OCI-LY3 (cell line): ENCODE measurements at regions not wholly inside any gene's neighbourhood (a gene's known extent, or its start where the extent isn't known, plus 50 kb on each side); places are given as distances from the start of the nearest gene placed in this dataset.

ENCODE experiments used
- H2AFZ ChIP-seq: fragments of 200-600, 300-600 bp; shearing (Covaris generic); 2 replicates; pipeline ENCODE4 v1.6.0; 2014; ENCODE audit warnings: antibody characterized with exemption, low read depth, low read length
- H3K27ac ChIP-seq: fragments of 200-600, 300-600 bp; sonication (generic); 2 replicates; pipeline ENCODE4 v1.5.1; 2014; ENCODE audit warnings: mild to moderate bottlenecking, low read length, moderate library complexity, mixed read lengths
- H3K27me3 ChIP-seq: fragments of 200-600, 300-600 bp; sonication (generic); 2 replicates; pipeline ENCODE4 v1.6.1; 2014; ENCODE audit warnings: low read depth, low read length, mixed read lengths
- H3K36me3 ChIP-seq: fragments of 200-600, 300-600 bp; sonication (generic); replicated peaks from 2 replicates; pipeline ENCODE3; 2014; ENCODE audit warnings: low read depth, low read length, mixed read lengths
- H3K4me1 ChIP-seq: fragments of 300-600, 200-600 bp; sonication (generic); 2 replicates; pipeline ENCODE4 v1.6.1; 2014; ENCODE audit warnings: low read length, mixed read lengths
- H3K4me2 ChIP-seq: fragments of 200-600, 300-600 bp; sonication (generic); 2 replicates; pipeline ENCODE4 v1.6.1; 2014; ENCODE audit warnings: low read length, mixed read lengths
- H3K4me3 ChIP-seq: fragments of 300-600, 200-600 bp; sonication (generic); 2 replicates; pipeline ENCODE4 v1.5.1; 2014; ENCODE audit warnings: antibody characterized with exemption, mild to moderate bottlenecking, low read length, moderate library complexity
- H3K79me2 ChIP-seq: fragments of 300-600, 200-600 bp; shearing (Covaris generic); 2 replicates; pipeline ENCODE4 v1.6.1; 2014; ENCODE audit warnings: mild to moderate bottlenecking, low read length, mixed read lengths
- H3K9ac ChIP-seq: fragments of 300-600, 200-600 bp; shearing (Covaris generic); 2 replicates; pipeline ENCODE4 v1.6.0; 2014; ENCODE audit warnings: mild to moderate bottlenecking, low read length, moderate library complexity
- H3K9me3 ChIP-seq: fragments of 200-600, 300-600 bp; shearing (Covaris generic); 2 replicates; pipeline ENCODE4 v1.6.1; 2014; ENCODE audit warnings: low read length, mixed read lengths; ENCODE audit not compliant: insufficient read depth
- H4K20me1 ChIP-seq: fragments of 200-600, 300-600 bp; sonication (generic); 2 replicates; pipeline ENCODE4 v1.6.1; 2016; ENCODE audit warnings: low read length, mixed read lengths; ENCODE audit not compliant: insufficient read depth
- EZH2phosphoT487 ChIP-seq: fragments of 200-600 bp; shearing (Covaris generic); IDR thresholded peaks from 2 replicates; pipeline ENCODE4 v1.6.1; 2018; ENCODE audit warnings: antibody characterized with exemption, mixed run types, low read depth
- TF ChIP-seq, protein P1 (sequence below): fragments of 200-600, 300-600 bp; sonication (generic); IDR thresholded peaks from 2 replicates; pipeline ENCODE4 v1.5.1; 2014; ENCODE audit warnings: antibody characterized with exemption, low read length, low read depth

DNA sequence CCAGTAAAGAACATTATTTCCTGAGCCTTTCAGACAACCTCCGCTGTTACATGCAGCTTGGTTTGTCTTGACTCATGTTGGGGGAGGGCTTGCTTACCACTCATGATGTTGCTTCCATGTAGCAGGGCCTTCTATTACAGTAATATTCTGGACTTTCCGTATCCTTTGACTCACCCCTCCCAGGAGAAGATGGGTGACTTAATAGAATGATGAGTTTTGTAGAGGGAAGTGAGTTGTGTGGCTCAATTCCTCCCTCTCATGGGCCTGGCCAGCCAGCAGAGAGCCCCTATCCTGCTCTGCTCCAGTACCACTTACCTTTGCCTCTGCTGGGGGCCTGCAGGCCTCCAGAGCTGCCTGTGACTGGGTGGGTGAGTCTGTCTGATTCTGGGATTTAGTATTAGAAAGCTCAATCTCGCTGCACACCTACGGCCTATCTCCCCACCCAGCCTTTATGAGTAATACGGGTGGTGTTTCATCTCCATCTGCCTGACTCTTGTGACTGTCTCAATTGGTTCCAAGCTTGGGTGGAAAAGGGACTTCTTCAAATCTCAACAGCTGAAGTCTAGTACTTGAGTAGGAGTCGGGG lies 52.6 kb upstream of the KLF9 start:
- Histone ChIP-seq H2AFZ (no peak overlapping the region), H3K4me1 (peaks cover 11% of the 10 kb centered on the region), H3K79me2 (no peaks in the 10 kb centered on the region), H3K27ac (no peak overlapping the region), H3K9me3 (no peaks in the 10 kb centered on the region), H3K36me3 (no peaks in the 10 kb centered on the region), H3K4me3 (no peak overlapping the region), H4K20me1 (no peaks in the 10 kb centered on the region), H3K9ac (no peak overlapping the region), H3K4me2 (no peak overlapping the region), H3K27me3 (0 out of 2 replicates have a peak, but pooled peaks cover 4% of the 10 kb centered on the region)
- TF ChIP-seq EZH2phosphoT487: no peak
- TF ChIP-seq, protein P1, sequence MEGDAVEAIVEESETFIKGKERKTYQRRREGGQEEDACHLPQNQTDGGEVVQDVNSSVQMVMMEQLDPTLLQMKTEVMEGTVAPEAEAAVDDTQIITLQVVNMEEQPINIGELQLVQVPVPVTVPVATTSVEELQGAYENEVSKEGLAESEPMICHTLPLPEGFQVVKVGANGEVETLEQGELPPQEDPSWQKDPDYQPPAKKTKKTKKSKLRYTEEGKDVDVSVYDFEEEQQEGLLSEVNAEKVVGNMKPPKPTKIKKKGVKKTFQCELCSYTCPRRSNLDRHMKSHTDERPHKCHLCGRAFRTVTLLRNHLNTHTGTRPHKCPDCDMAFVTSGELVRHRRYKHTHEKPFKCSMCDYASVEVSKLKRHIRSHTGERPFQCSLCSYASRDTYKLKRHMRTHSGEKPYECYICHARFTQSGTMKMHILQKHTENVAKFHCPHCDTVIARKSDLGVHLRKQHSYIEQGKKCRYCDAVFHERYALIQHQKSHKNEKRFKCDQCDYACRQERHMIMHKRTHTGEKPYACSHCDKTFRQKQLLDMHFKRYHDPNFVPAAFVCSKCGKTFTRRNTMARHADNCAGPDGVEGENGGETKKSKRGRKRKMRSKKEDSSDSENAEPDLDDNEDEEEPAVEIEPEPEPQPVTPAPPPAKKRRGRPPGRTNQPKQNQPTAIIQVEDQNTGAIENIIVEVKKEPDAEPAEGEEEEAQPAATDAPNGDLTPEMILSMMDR: no peak

DNA sequence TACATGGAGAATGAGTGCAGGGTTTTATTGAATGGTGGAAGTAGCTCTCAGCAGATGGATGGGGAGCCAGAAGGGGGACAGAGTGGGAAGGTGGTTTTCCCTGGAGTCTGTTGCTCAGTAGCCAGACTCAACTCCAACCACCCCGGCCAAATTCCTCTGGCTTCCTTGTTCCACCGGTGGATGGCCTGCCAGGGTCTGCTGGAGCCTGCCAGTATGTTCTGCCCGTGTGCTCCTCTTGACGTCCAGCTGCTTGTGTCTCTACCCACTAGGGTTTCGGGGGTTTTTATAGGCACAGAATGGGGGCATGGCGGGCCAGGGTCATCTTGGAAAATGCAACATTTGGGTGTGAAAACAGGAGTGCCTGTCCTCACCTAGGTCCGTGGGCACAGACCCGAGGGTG lies 51.4 kb upstream of the KLF9 start:
- Histone ChIP-seq H3K4me2 (no peak overlapping the region), H3K27ac (no peak overlapping the region), H3K9ac (no peak overlapping the region), H3K27me3 (no peaks in the 10 kb centered on the region), H3K4me1 (peaks cover 11% of the 10 kb centered on the region), H3K9me3 (no peaks in the 10 kb centered on the region), H2AFZ (no peak overlapping the region), H3K36me3 (no peaks in the 10 kb centered on the region), H3K4me3 (no peak overlapping the region), H4K20me1 (no peaks in the 10 kb centered on the region), H3K79me2 (no peaks in the 10 kb centered on the region)
- TF ChIP-seq, protein P1: no peak
- TF ChIP-seq EZH2phosphoT487: no peak

DNA sequence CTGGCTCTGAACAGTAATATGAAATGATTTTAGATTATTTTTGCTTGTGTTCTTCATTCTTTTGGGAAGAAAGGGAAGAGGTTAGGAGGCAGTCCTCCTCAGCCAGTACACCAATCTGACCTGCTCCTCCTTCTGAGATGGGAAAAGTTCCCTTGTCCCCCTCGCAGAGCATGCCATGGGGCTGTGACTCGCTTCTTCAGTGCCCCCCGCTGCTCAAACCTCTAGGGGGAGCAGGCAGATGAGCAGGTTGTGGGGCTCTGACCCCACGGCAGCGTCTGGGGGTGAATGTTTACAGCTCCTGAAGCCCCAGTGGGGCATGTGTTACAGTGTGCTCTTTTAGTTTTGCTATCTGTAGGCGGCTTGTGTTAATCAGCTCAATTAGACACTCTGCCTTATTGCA lies 50.9 kb upstream of the KLF9 start:
- TF ChIP-seq, protein P1: peak; percentile 11; the same call in 1 of the 2 replicates
- no peak for TF ChIP-seq EZH2phosphoT487
- H2AFZ ChIP-seq: no peak overlapping the region
- H3K79me2 ChIP-seq: no peaks in the 10 kb centered on the region
- no peak overlapping the region for H3K27ac ChIP-seq
- H4K20me1 ChIP-seq: no peaks in the 10 kb centered on the region
- no peak overlapping the region for H3K9ac ChIP-seq
- H3K36me3 ChIP-seq: no peaks in the 10 kb centered on the region
- H3K4me2 ChIP-seq: no peak overlapping the region
- no peaks in the 10 kb centered on the region for H3K27me3 ChIP-seq
- H3K9me3 ChIP-seq: no peaks in the 10 kb centered on the region
- no peak overlapping the region for H3K4me3 ChIP-seq
- peaks cover 11% of the 10 kb centered on the region for H3K4me1 ChIP-seq
